Endodermal cell (in vitro differentiated cells): ENCODE measurements at regions not wholly inside any gene's neighbourhood (a gene's known extent, or its start where the extent isn't known, plus 50 kb on each side); places are given as distances from the start of the nearest gene placed in this dataset.

ENCODE experiments used
- DNase-seq: peaks from one replicate; pipeline ENCODE4 v3.0.0-alpha.2; 2017
- H3K27ac ChIP-seq: 2 replicates; pipeline ENCODE4 v1.5.1; 2013; ENCODE audit warnings: mild to moderate bottlenecking, low read depth, low read length, moderate library complexity
- H3K27me3 ChIP-seq: 2 replicates; pipeline ENCODE4 v1.6.1; 2013; ENCODE audit warnings: mild to moderate bottlenecking, low read length, moderate library complexity; ENCODE audit not compliant: insufficient read depth, control insufficient read depth, poor library complexity, severe bottlenecking
- H3K36me3 ChIP-seq: 2 replicates; pipeline ENCODE4 v1.7.0; 2013; ENCODE audit warnings: mild to moderate bottlenecking, low read length, moderate library complexity; ENCODE audit not compliant: control insufficient read depth, insufficient read depth
- H3K4me1 ChIP-seq: one replicate; pipeline ENCODE4 v1.7.0; 2013; ENCODE audit warnings: low read length; ENCODE audit not compliant: control insufficient read depth, insufficient read depth
- H3K4me3 ChIP-seq: 2 replicates; pipeline ENCODE4 v1.5.1; 2013; ENCODE audit warnings: mild to moderate bottlenecking, low read length, moderate library complexity
- H3K9ac ChIP-seq: 2 replicates; pipeline ENCODE4 v1.6.1; 2013; ENCODE audit warnings: mild to moderate bottlenecking, low read length, moderate library complexity; ENCODE audit not compliant: poor library complexity, severe bottlenecking; ENCODE audit errors: extremely low read depth
- H3K9me3 ChIP-seq: 2 replicates; pipeline ENCODE4 v1.6.1; 2013; ENCODE audit warnings: mild to moderate bottlenecking, low read length, moderate library complexity; ENCODE audit not compliant: control insufficient read depth
- H3K27ac Mint-ChIP-seq: 2 replicates; pipeline ENCODE4 v1.8.0; 2020; ENCODE audit warnings: mixed read lengths
- H3K27me3 Mint-ChIP-seq: 2 replicates; pipeline ENCODE4 v1.8.0; 2021; ENCODE audit warnings: mild to moderate bottlenecking, mixed read lengths; ENCODE audit not compliant: insufficient read depth
- H3K36me3 Mint-ChIP-seq: 2 replicates; pipeline ENCODE4 v1.8.0; 2020; ENCODE audit warnings: low read depth, mixed read lengths
- H3K4me1 Mint-ChIP-seq: 2 replicates; pipeline ENCODE4 v1.8.0; 2020; ENCODE audit warnings: mixed read lengths
- H3K4me3 Mint-ChIP-seq: 2 replicates; pipeline ENCODE4 v1.8.0; 2020; ENCODE audit warnings: mild to moderate bottlenecking, moderate library complexity, mixed read lengths
- H3K9me3 Mint-ChIP-seq: 2 replicates; pipeline ENCODE4 v1.8.0; 2020; ENCODE audit warnings: mild to moderate bottlenecking, mixed read lengths
- WGBS, 2 experiments: methylation state at CpG; one replicate each; pipeline versions ENCODE4 v1.1.5 to v1.1.7; 2013; ENCODE audit warnings: missing lambda C conversion rate in 2 of 2, mixed read lengths in 1 of 2; ENCODE audit not compliant: insufficient coverage in 1 of 2, insufficient read length in 1 of 2; 5-methylcytosine and 5-hydroxymethylcytosine counted together
- TF ChIP-seq, protein P1 (sequence below): fragments of 200-600 bp; sonication (generic); conservative IDR thresholded peaks from 2 replicates; pipeline ENCODE4 v1.5.0; 2021; ENCODE audit warnings: antibody characterized with exemption, mild to moderate bottlenecking

DNA sequence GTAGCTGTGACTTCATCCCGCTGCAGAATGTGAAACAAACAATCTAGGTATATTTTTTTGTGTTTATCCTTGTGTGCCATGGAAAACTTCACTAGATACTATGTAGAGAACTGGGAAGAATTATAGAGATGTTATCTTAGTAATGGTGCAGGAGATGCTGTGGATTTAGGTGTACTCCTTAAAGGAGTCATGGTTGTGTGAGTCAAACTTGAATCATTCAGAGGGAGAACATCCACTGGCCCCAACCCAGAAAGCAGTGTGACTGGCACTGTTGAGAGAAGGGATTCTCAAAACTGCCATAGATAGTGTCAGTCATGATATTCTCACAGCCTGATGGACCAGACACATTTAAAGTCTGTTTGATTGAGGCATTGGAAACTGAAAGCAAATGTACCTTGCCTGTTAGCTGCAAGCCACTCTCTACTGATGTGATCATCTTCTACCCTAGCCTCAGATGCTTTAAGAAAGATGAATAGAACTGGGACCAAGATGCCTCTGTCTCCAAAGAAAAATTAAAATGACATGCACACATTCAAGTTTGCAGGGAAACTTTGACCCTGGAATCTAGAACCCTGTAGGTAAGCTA is 754.6 kb downstream of the MRPL39 start:
- Histone ChIP-seq H3K9me3 (peaks cover 4% of the 10 kb centered on the region), H3K27ac (no peak overlapping the region), H3K27me3 (no peaks in the 10 kb centered on the region), H3K4me3 (no peak overlapping the region), H3K9ac (no peak overlapping the region), H3K36me3 (no peaks in the 10 kb centered on the region), H3K4me1 (no peaks in the 10 kb centered on the region)
- H3K36me3 Mint-ChIP-seq = no peaks in the 10 kb centered on the region
- H3K4me3 Mint-ChIP-seq = no peak overlapping the region
- DNase-seq = no peak
- no peaks in the 10 kb centered on the region for H3K4me1 Mint-ChIP-seq
- TF ChIP-seq, protein P1, sequence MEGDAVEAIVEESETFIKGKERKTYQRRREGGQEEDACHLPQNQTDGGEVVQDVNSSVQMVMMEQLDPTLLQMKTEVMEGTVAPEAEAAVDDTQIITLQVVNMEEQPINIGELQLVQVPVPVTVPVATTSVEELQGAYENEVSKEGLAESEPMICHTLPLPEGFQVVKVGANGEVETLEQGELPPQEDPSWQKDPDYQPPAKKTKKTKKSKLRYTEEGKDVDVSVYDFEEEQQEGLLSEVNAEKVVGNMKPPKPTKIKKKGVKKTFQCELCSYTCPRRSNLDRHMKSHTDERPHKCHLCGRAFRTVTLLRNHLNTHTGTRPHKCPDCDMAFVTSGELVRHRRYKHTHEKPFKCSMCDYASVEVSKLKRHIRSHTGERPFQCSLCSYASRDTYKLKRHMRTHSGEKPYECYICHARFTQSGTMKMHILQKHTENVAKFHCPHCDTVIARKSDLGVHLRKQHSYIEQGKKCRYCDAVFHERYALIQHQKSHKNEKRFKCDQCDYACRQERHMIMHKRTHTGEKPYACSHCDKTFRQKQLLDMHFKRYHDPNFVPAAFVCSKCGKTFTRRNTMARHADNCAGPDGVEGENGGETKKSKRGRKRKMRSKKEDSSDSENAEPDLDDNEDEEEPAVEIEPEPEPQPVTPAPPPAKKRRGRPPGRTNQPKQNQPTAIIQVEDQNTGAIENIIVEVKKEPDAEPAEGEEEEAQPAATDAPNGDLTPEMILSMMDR = no peak
- no peak overlapping the region for H3K27ac Mint-ChIP-seq
- no peaks in the 10 kb centered on the region for H3K27me3 Mint-ChIP-seq
- 68% methylated on average over 1 of the region's 1 CpG; no CpG with 5 or more reads in 1 of the 2 experiments for WGBS, 2 experiments
- peaks cover 44% of the 10 kb centered on the region for H3K9me3 Mint-ChIP-seq

DNA sequence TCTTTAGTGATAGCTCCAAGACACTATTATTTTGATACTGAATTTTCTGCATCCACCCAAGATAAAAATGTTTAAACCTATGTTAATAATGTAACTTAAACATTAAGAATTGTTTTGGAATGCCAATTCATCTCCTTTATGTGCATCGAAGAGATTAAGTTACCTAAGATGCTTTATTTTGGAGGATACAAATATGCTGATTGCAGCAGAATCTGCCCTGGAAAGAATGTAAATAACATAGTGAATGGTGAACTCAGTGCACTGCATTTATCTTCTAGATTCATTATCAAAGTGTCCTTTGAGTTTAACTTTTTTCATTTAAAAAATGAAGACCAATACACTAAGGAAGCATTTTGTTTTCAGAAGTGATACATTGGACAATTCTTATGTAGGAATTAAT is 757.2 kb downstream of the MRPL39 start:
- Histone ChIP-seq H3K27ac (no peak overlapping the region), H3K4me1 (no peaks in the 10 kb centered on the region), H3K36me3 (no peaks in the 10 kb centered on the region), H3K4me3 (no peak overlapping the region), H3K9ac (no peak overlapping the region), H3K27me3 (no peaks in the 10 kb centered on the region), H3K9me3 (peaks cover 4% of the 10 kb centered on the region)
- Mint-ChIP-seq H3K4me3 (no peak overlapping the region), H3K27me3 (no peaks in the 10 kb centered on the region), H3K27ac (no peak overlapping the region), H3K36me3 (no peaks in the 10 kb centered on the region), H3K9me3 (peaks cover 56% of the 10 kb centered on the region), H3K4me1 (no peaks in the 10 kb centered on the region)
- TF ChIP-seq, protein P1 = no peak
- 83% methylated on average over 1 of the region's 1 CpG; no CpG with 5 or more reads in 1 of the 2 experiments for WGBS, 2 experiments
- DNase-seq = no peak

DNA sequence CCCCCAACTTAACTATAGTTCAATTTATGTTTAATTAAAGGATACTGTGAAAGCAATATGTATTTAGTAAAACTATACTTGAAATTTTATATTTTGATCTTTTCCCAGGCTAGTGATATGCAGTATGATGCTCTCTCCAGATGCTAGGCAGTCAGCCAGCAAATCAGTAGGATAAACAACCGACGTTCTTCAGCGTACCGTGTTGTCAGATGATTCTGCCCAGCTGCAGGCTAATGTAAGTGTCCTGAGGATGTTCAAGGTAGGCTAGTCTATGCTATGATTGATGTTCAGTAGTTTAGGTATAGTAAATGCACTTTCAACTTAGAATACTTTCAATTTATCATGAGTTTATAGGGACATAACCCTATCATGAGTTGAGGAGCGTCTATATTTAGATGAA is 762.6 kb downstream of the MRPL39 start:
- no peaks in the 10 kb centered on the region for H3K9me3 ChIP-seq

More for the DNA sequence above, 762.6 kb downstream of the MRPL39 start:
- peaks cover 53% of the 10 kb centered on the region for H3K9me3 Mint-ChIP-seq
- H3K4me1 Mint-ChIP-seq = no peaks in the 10 kb centered on the region
- Histone ChIP-seq H3K36me3 (no peaks in the 10 kb centered on the region), H3K27me3 (no peaks in the 10 kb centered on the region), H3K4me1 (no peaks in the 10 kb centered on the region), H3K9ac (no peak overlapping the region), H3K4me3 (no peak overlapping the region), H3K27ac (no peak overlapping the region)
- TF ChIP-seq, protein P1 = no peak
- no peaks in the 10 kb centered on the region for H3K36me3 Mint-ChIP-seq
- DNase-seq = no peak
- no peak overlapping the region for H3K4me3 Mint-ChIP-seq
- peaks cover under 1% of the 10 kb centered on the region for H3K27me3 Mint-ChIP-seq
- no peak overlapping the region for H3K27ac Mint-ChIP-seq
- 82% methylated on average over 5 of the region's 5 CpGs; no CpG with 5 or more reads in 1 of the 2 experiments for WGBS, 2 experiments
